Neural crest cell (in vitro differentiated cells): ENCODE measurements at regions not wholly inside any gene's neighbourhood (a gene's known extent, or its start where the extent isn't known, plus 50 kb on each side); places are given as distances from the start of the nearest gene placed in this dataset.

Experiments
- DNase-seq: peaks from one replicate; pipeline ENCODE4 v3.0.0; 2021; ENCODE audit warnings: low read depth, mixed read lengths, low spot score
- H3K27ac Mint-ChIP-seq: one replicate; pipeline ENCODE4 v1.8.0; 2021; ENCODE audit warnings: mild to moderate bottlenecking, mixed read lengths; ENCODE audit not compliant: unreplicated experiment
- H3K27me3 Mint-ChIP-seq: 2 replicates; pipeline ENCODE4 v1.8.0; 2021; ENCODE audit warnings: low read depth, mild to moderate bottlenecking, mixed read lengths
- H3K36me3 Mint-ChIP-seq: 2 replicates; pipeline ENCODE4 v1.8.0; 2021; ENCODE audit warnings: low read depth, mild to moderate bottlenecking, mixed read lengths
- H3K4me1 Mint-ChIP-seq: 2 replicates; pipeline ENCODE4 v1.8.0; 2021; ENCODE audit warnings: mixed read lengths
- H3K4me3 Mint-ChIP-seq: one replicate; pipeline ENCODE4 v1.8.0; 2021; ENCODE audit warnings: mild to moderate bottlenecking, mixed read lengths
- H3K9me3 Mint-ChIP-seq: 2 replicates; pipeline ENCODE4 v1.8.0; 2021; ENCODE audit warnings: mixed read lengths
- CTCF ChIP-seq: fragments of 200-600 bp; sonication (generic); conservative IDR thresholded peaks from 2 replicates; pipeline ENCODE4 v1.5.0; 2021; ENCODE audit warnings: antibody characterized with exemption, mild to moderate bottlenecking

GRCh38 chr10:117875793-117876192 is 170.9 kb downstream of the RAB11FIP2 start:
- Mint-ChIP-seq H3K27ac (no peak overlapping the region), H3K9me3 (peaks cover 2% of the 10 kb centered on the region), H3K4me1 (peaks cover 7% of the 10 kb centered on the region), H3K27me3 (peaks cover 1% of the 10 kb centered on the region), H3K36me3 (no peaks in the 10 kb centered on the region), H3K4me3 (no peak overlapping the region)
- DNase-seq: no peak
- TF ChIP-seq CTCF: no peak

GRCh38 chr10:117876210-117876609 is 170.5 kb downstream of the RAB11FIP2 start:
- no peak for DNase-seq
- Mint-ChIP-seq H3K9me3 (peaks cover 2% of the 10 kb centered on the region), H3K36me3 (no peaks in the 10 kb centered on the region), H3K27me3 (peaks cover 2% of the 10 kb centered on the region), H3K4me3 (no peak overlapping the region), H3K27ac (no peak overlapping the region), H3K4me1 (peaks cover 3% of the 10 kb centered on the region)
- TF ChIP-seq CTCF: no peak

GRCh38 chr10:117878626-117879025 is 168.1 kb downstream of the RAB11FIP2 start:
- DNase-seq: no peak
- Mint-ChIP-seq H3K9me3 (peaks cover 2% of the 10 kb centered on the region), H3K4me3 (no peak overlapping the region), H3K27ac (no peak overlapping the region), H3K4me1 (no peaks in the 10 kb centered on the region), H3K27me3 (peaks cover 2% of the 10 kb centered on the region), H3K36me3 (no peaks in the 10 kb centered on the region)
- TF ChIP-seq CTCF: no peak

- no peak for TF ChIP-seq CTCF
- Mint-ChIP-seq H3K27ac (no peak overlapping the region), H3K9me3 (no peaks in the 10 kb centered on the region), H3K36me3 (no peaks in the 10 kb centered on the region), H3K4me1 (peaks cover 6% of the 10 kb centered on the region), H3K4me3 (no peak overlapping the region), H3K27me3 (peaks cover 2% of the 10 kb centered on the region)
- DNase-seq: no peak
Observed at GRCh38 chr10:117884093-117884492, 162.6 kb downstream of the RAB11FIP2 start.

GRCh38 chr10:117884592-117884991 is 162.1 kb downstream of the RAB11FIP2 start:
- Mint-ChIP-seq H3K27me3 (peaks cover 2% of the 10 kb centered on the region), H3K36me3 (no peaks in the 10 kb centered on the region), H3K4me3 (no peak overlapping the region), H3K27ac (no peak overlapping the region), H3K4me1 (peaks cover 6% of the 10 kb centered on the region), H3K9me3 (no peaks in the 10 kb centered on the region)
- DNase-seq: no peak
- no peak for TF ChIP-seq CTCF
